H9 (cell line): ENCODE measurements at regions not wholly inside any gene's neighbourhood (a gene's known extent, or its start where the extent isn't known, plus 50 kb on each side); places are given as distances from the start of the nearest gene placed in this dataset.

ENCODE experiments used
- DNase-seq: peaks from one replicate; pipeline ENCODE4 v3.0.0-alpha.2; 2017
- H2AFZ ChIP-seq: one replicate; pipeline ENCODE4 v1.6.1; 2013; ENCODE audit warnings: mild to moderate bottlenecking, low read length, control low read depth, moderate library complexity
- H2AK5ac ChIP-seq: 2 replicates; pipeline ENCODE4 v1.6.1; 2013; ENCODE audit warnings: low read length, control low read depth, mixed read lengths; ENCODE audit not compliant: insufficient read length
- H2BK120ac ChIP-seq: one replicate; pipeline ENCODE4 v1.6.1; 2013; ENCODE audit warnings: low read depth, mild to moderate bottlenecking, low read length, control low read depth, inconsistent platforms; ENCODE audit not compliant: poor library complexity, severe bottlenecking
- H2BK12ac ChIP-seq: 2 replicates; pipeline ENCODE4 v1.6.1; 2013; ENCODE audit warnings: low read length, control low read depth, mixed read lengths, low read depth; ENCODE audit not compliant: insufficient read length
- H2BK15ac ChIP-seq: 2 replicates; pipeline ENCODE4 v1.6.1; 2013; ENCODE audit warnings: low read depth, low read length, control low read depth
- H2BK20ac ChIP-seq: one replicate; pipeline ENCODE4 v1.6.1; 2013; ENCODE audit warnings: low read depth, mild to moderate bottlenecking, low read length, control low read depth, inconsistent platforms; ENCODE audit not compliant: poor library complexity, severe bottlenecking
- H2BK5ac ChIP-seq: 2 replicates; pipeline ENCODE4 v1.6.1; 2013; ENCODE audit warnings: low read length, control low read depth, mixed read lengths; ENCODE audit not compliant: insufficient read length
- H3K14ac ChIP-seq: 2 replicates; pipeline ENCODE4 v1.6.1; 2013; ENCODE audit warnings: low read length, control low read depth; ENCODE audit not compliant: insufficient read depth
- H3K18ac ChIP-seq: 2 replicates; pipeline ENCODE4 v1.6.1; 2013; ENCODE audit warnings: low read depth, mild to moderate bottlenecking, mixed read lengths, low read length, control low read depth; ENCODE audit not compliant: insufficient read length
- H3K23ac ChIP-seq: 2 replicates; pipeline ENCODE4 v1.6.1; 2013; ENCODE audit warnings: low read length, control low read depth, mixed read lengths, low read depth; ENCODE audit not compliant: insufficient read length
- H3K23me2 ChIP-seq: 2 replicates; pipeline ENCODE4 v1.6.1; 2013; ENCODE audit warnings: low read depth, mild to moderate bottlenecking, mixed read lengths, low read length, control low read depth; ENCODE audit not compliant: insufficient read length, poor library complexity, severe bottlenecking
- H3K27ac ChIP-seq: 2 replicates; pipeline ENCODE4 v1.5.1; 2013; ENCODE audit warnings: low read length, control low read depth, mixed read lengths, low read depth; ENCODE audit not compliant: insufficient read length
- H3K27me3 ChIP-seq: 2 replicates; pipeline ENCODE4 v1.6.1; 2013; ENCODE audit warnings: low read length, control low read depth, inconsistent platforms; ENCODE audit not compliant: insufficient read depth
- H3K4ac ChIP-seq: 2 replicates; pipeline ENCODE4 v1.6.1; 2013; ENCODE audit warnings: low read depth, mild to moderate bottlenecking, control low read depth, inconsistent platforms, low read length, moderate library complexity
- H3K4me1 ChIP-seq: 2 replicates; pipeline ENCODE4 v1.6.1; 2013; ENCODE audit warnings: low read length, control low read depth, inconsistent platforms; ENCODE audit not compliant: insufficient read depth
- H3K4me2 ChIP-seq: 2 replicates; pipeline ENCODE4 v1.6.1; 2013; ENCODE audit warnings: low read length, control low read depth, mixed read lengths; ENCODE audit not compliant: insufficient read length, insufficient read depth
- H3K56ac ChIP-seq: 2 replicates; pipeline ENCODE4 v1.6.1; 2013; ENCODE audit warnings: low read depth, mild to moderate bottlenecking, mixed read lengths, low read length, control low read depth; ENCODE audit not compliant: insufficient read length
- H3K79me1 ChIP-seq: 2 replicates; pipeline ENCODE4 v1.6.1; 2013; ENCODE audit warnings: low read depth, mild to moderate bottlenecking, moderate library complexity, low read length, control low read depth, inconsistent platforms; ENCODE audit not compliant: insufficient read depth, poor library complexity, severe bottlenecking
- H3K79me2 ChIP-seq: 2 replicates; pipeline ENCODE4 v1.6.1; 2013; ENCODE audit warnings: low read length, control low read depth, inconsistent platforms; ENCODE audit not compliant: insufficient read depth
- H3K9ac ChIP-seq: 2 replicates; pipeline ENCODE4 v1.6.1; 2013; ENCODE audit warnings: low read length, control low read depth, mixed read lengths; ENCODE audit not compliant: insufficient read length; ENCODE audit errors: extremely low read depth
- H3K9me3 ChIP-seq: one replicate; pipeline ENCODE4 v1.6.1; 2013; ENCODE audit warnings: low read depth, low read length, inconsistent platforms; ENCODE audit not compliant: control insufficient read depth
- H3T11ph ChIP-seq: one replicate; pipeline ENCODE4 v1.6.1; 2013; ENCODE audit warnings: mild to moderate bottlenecking, low read length, control low read depth, inconsistent platforms
- H4K20me1 ChIP-seq: one replicate; pipeline ENCODE4 v1.6.1; 2013; ENCODE audit not compliant: control insufficient read depth, insufficient read length, insufficient read depth
- H4K5ac ChIP-seq: 2 replicates; pipeline ENCODE4 v1.6.1; 2013; ENCODE audit warnings: low read depth, mild to moderate bottlenecking, mixed read lengths, low read length, control low read depth; ENCODE audit not compliant: insufficient read length
- H4K8ac ChIP-seq: replicated peaks from 2 replicates; pipeline ENCODE4 v1.6.1; 2013; ENCODE audit warnings: low read length, control low read depth, mixed read lengths, low read depth; ENCODE audit not compliant: insufficient read length
- H4K91ac ChIP-seq: 2 replicates; pipeline ENCODE4 v1.6.1; 2013; ENCODE audit warnings: low read depth, mild to moderate bottlenecking, moderate library complexity, mixed read lengths, low read length, control low read depth; ENCODE audit not compliant: insufficient read length
- H3K27ac Mint-ChIP-seq, 3 experiments: 2 replicates in 2 of 3; 3 replicates in 1 of 3; pipeline ENCODE4 v1.8.0; 2020 to 2021; ENCODE audit warnings: mixed read lengths in 3 of 3, mild to moderate bottlenecking in 1 of 3, moderate library complexity in 1 of 3
- H3K27me3 Mint-ChIP-seq: 2 replicates; pipeline ENCODE4 v1.8.0; 2021; ENCODE audit warnings: low read depth, mild to moderate bottlenecking, moderate library complexity, mixed read lengths
- H3K36me3 Mint-ChIP-seq, 3 experiments: 2 replicates in 2 of 3; 3 replicates in 1 of 3; pipeline ENCODE4 v1.8.0; 2020 to 2021; ENCODE audit warnings: low read depth in 3 of 3, mixed read lengths in 3 of 3; ENCODE audit not compliant: insufficient read depth in 1 of 3
- H3K4me1 Mint-ChIP-seq, 2 experiments: 2 replicates each; pipeline ENCODE4 v1.8.0; 2020; ENCODE audit warnings: mixed read lengths in 2 of 2
- H3K4me3 Mint-ChIP-seq, 2 experiments: 2 replicates in 1 of 2; 3 replicates in 1 of 2; pipeline ENCODE4 v1.8.0; 2020 to 2021; ENCODE audit warnings: mild to moderate bottlenecking in 2 of 2, mixed read lengths in 2 of 2, moderate library complexity in 1 of 2
- H3K9me3 Mint-ChIP-seq, 2 experiments: 2 replicates in 1 of 2; 3 replicates in 1 of 2; pipeline ENCODE4 v1.8.0; 2020; ENCODE audit warnings: mild to moderate bottlenecking in 2 of 2, mixed read lengths in 2 of 2, moderate library complexity in 1 of 2
- CTCF ChIP-seq: fragments of 200-600 bp; sonication (generic); conservative IDR thresholded peaks from 3 replicates; pipeline ENCODE4 v1.8.0; 2021; ENCODE audit warnings: antibody characterized with exemption, mild to moderate bottlenecking
- WGBS: extraction: QIAGEN DNeasy Blood & Tissue Kit; methylation state at CpG from one replicate; pipeline ENCODE4 v1.1.7; 2013; ENCODE audit warnings: missing lambda C conversion rate, low lambda C conversion rate, mixed read lengths; ENCODE audit not compliant: insufficient read length; ENCODE audit errors: extremely low coverage; 5-methylcytosine and 5-hydroxymethylcytosine counted together

DNA sequence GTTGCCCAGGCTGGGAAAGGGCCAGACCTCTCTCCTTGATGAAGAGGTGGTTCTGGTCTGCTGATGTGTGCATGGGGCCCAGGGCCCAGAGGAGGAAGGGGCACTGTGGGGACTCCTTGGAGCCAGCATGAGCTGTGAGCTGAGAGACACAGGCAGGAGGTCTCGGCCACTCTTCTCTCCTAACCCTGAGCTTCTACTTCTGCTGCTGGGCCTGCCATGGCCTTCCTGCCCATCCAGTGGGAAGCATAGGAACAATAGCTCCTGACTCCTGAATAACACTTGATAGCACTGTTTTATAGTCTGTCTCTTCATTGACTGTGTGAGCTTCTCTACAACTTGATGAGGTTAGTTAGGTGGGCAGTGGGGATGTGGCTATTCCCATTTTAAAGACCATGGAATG lies 181.1 kb downstream of the UTP18 start:
- H3K23me2 ChIP-seq: no peaks in the 10 kb centered on the region
- H4K20me1 ChIP-seq: no peaks in the 10 kb centered on the region
- no peak overlapping the region for H2AK5ac ChIP-seq
- no peak for TF ChIP-seq CTCF
- H3K79me1 ChIP-seq: no peaks in the 10 kb centered on the region
- no peak for DNase-seq
- H3K27me3 Mint-ChIP-seq: peaks cover 3% of the 10 kb centered on the region
- no peak overlapping the region for H2BK20ac ChIP-seq
- H3K23ac ChIP-seq: no peak overlapping the region
- no peak overlapping the region for H2AFZ ChIP-seq
- no peak overlapping the region for H2BK120ac ChIP-seq
- H3K56ac ChIP-seq: no peak overlapping the region
- no peak overlapping the region for H3K18ac ChIP-seq
- no peaks in the 10 kb centered on the region; a peak in 3 of 5 replicates for H3K9me3 Mint-ChIP-seq
- no peak overlapping the region for H2BK15ac ChIP-seq
- H4K5ac ChIP-seq: no peak overlapping the region
- H3T11ph ChIP-seq: no peak overlapping the region
- H2BK5ac ChIP-seq: no peak overlapping the region
- no peak overlapping the region for H2BK12ac ChIP-seq
- no peak overlapping the region for H3K9ac ChIP-seq
- H3K4ac ChIP-seq: no peak overlapping the region
- H3K27ac Mint-ChIP-seq: 0 out of 7 replicates have a peak overlapping the region, but pooled peaks of 1 of the 3 experiments have one; percentile 70
- no peaks in the 10 kb centered on the region for H3K4me1 ChIP-seq
- no peak overlapping the region for H3K4me2 ChIP-seq
- no peak overlapping the region for H4K8ac ChIP-seq
- H3K36me3 Mint-ChIP-seq: no peaks in the 10 kb centered on the region; a peak in 1 of 7 replicates
- no peak overlapping the region for H3K4me3 Mint-ChIP-seq
- WGBS: no CpG with 5 or more reads among the region's 1 CpG
- no peak overlapping the region for H3K27ac ChIP-seq
- peaks cover 3 to 7% of the 10 kb centered on the region in 2 experiments; a peak in 3 of 4 replicates for H3K4me1 Mint-ChIP-seq
- no peaks in the 10 kb centered on the region for H3K9me3 ChIP-seq
- no peaks in the 10 kb centered on the region for H3K79me2 ChIP-seq
- H3K27me3 ChIP-seq: no peaks in the 10 kb centered on the region
- H4K91ac ChIP-seq: no peak overlapping the region
- H3K14ac ChIP-seq: no peak overlapping the region
